ENCODE measurements at regions not wholly inside any gene's neighbourhood (a gene's known extent, or its start where the extent isn't known, plus 50 kb on each side); places are given as distances from the start of the nearest gene placed in this dataset.
"Not testable (repeated sequence)": the region's sequence is repeated elsewhere in the genome, so short reads cannot be mapped to it uniquely, and the experiment has no call there.

- not testable (repeated sequence) for H3K27ac Mint-ChIP-seq (ENCODE audit: low read depth); H3K27me3 Mint-ChIP-seq; ATAC-seq (replicated peaks; ENCODE audit: extremely low read depth, poor library complexity, severe bottlenecking); H3K36me3 Mint-ChIP-seq (ENCODE audit: insufficient read depth); H3K4me3 Mint-ChIP-seq; H3K4me1 Mint-ChIP-seq; DNase-seq (ENCODE audit: low spot score in 2 of 2); H3K9me3 Mint-ChIP-seq
These were observed 106.9 kb downstream of the SOCS6 start for GRCh38 chr18:70395771-70396170.

GRCh38 chr18:70394672-70395071, 105.8 kb downstream of the SOCS6 start:
- Mint-ChIP-seq H3K27me3 (peaks cover 9% of the 10 kb centered on the region), H3K36me3 (ENCODE audit: insufficient read depth) (peaks cover 2% of the 10 kb centered on the region)
- no peak for ATAC-seq (replicated peaks; ENCODE audit: extremely low read depth, poor library complexity, severe bottlenecking)

DNA sequence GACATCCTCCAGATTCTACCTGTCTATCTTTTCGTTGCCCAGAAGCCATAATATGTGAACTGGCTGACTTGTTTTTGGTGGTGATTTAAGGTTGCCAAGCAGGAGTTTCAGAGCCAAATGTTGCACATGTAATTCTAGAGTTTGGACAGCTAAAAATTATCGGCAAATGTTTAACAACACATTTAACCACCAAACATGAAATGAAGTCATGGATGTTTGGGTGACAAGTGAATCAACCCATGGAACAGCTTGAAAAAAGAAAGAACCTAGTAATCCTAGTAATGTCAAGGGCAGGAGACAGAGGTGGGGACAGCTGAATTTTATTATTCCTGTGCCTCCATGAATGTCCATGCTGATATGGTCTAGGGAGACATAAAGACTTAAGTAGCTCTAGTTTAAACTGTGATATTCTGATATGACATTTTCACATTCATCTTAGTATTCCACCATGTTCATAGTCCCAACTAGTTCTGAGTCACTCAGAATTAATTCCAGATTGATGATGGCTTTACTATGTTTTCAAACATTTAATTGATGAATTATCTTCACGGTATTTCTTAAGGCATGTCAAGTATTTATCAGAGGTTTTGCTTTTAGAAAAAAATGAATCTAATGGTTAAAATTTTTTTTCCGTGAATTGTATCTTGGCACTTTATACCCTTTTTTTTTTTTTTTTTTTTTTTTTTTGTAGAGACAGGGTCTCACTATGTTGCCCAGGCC, 101.7 kb downstream of the SOCS6 start:
- DNase-seq (ENCODE audit: low spot score in 2 of 2) (no peak), ATAC-seq (replicated peaks; ENCODE audit: extremely low read depth, poor library complexity, severe bottlenecking) (no peak)
- H3K9me3 Mint-ChIP-seq: no peaks in the 10 kb centered on the region
- H3K4me1 Mint-ChIP-seq: no peaks in the 10 kb centered on the region
- H3K27ac Mint-ChIP-seq (ENCODE audit: low read depth): no peak overlapping the region
- H3K4me3 Mint-ChIP-seq: no peak overlapping the region
- peaks cover 2% of the 10 kb centered on the region for H3K36me3 Mint-ChIP-seq (ENCODE audit: insufficient read depth)
- peaks cover 9% of the 10 kb centered on the region for H3K27me3 Mint-ChIP-seq

More at GRCh38 chr18:70394672-70395071, 105.8 kb downstream of the SOCS6 start:
- H3K4me1 Mint-ChIP-seq: no peaks in the 10 kb centered on the region
- no peak for DNase-seq (ENCODE audit: low spot score in 2 of 2)
- no peak overlapping the region for H3K4me3 Mint-ChIP-seq
- no peak overlapping the region for H3K27ac Mint-ChIP-seq (ENCODE audit: low read depth)
- H3K9me3 Mint-ChIP-seq: no peaks in the 10 kb centered on the region

DNA sequence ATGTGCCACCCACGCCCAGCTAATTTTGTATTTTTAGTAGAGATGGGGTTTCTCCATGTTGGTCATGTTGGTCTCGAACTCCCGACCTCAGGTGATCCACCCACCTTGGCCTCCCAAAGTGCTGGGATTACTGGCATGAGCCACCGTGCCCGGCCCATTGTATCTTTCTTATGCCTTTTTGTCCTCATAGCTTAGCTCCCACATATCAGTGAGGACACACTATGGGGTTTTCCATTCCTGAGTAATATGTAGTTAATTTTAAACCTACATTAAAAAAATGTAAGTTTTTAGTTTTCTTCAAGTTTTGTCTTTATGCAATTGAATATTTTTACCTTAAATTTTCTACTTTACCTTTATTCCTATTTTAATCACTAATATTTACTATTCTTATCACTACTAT, 100.2 kb downstream of the SOCS6 start:
- DNase-seq (ENCODE audit: low spot score in 2 of 2); H3K9me3 Mint-ChIP-seq; H3K4me1 Mint-ChIP-seq; H3K27me3 Mint-ChIP-seq; ATAC-seq (replicated peaks; ENCODE audit: extremely low read depth, poor library complexity, severe bottlenecking); H3K4me3 Mint-ChIP-seq; H3K27ac Mint-ChIP-seq (ENCODE audit: low read depth); H3K36me3 Mint-ChIP-seq (ENCODE audit: insufficient read depth): not testable (repeated sequence)

- no peak overlapping the region for H3K4me3 Mint-ChIP-seq
- H3K4me1 Mint-ChIP-seq: no peaks in the 10 kb centered on the region
- no peak overlapping the region for H3K27ac Mint-ChIP-seq (ENCODE audit: low read depth)
- no peaks in the 10 kb centered on the region for H3K9me3 Mint-ChIP-seq
- H3K36me3 Mint-ChIP-seq (ENCODE audit: insufficient read depth): peaks cover 2% of the 10 kb centered on the region
- peaks cover 6% of the 10 kb centered on the region for H3K27me3 Mint-ChIP-seq
- no peak for ATAC-seq (replicated peaks; ENCODE audit: extremely low read depth, poor library complexity, severe bottlenecking)
- no peak for DNase-seq (ENCODE audit: low spot score in 2 of 2)
These were observed 98.2 kb downstream of the SOCS6 start for GRCh38 chr18:70387027-70387426.

- peaks cover 2% of the 10 kb centered on the region for H3K36me3 Mint-ChIP-seq (ENCODE audit: insufficient read depth)
- H3K4me1 Mint-ChIP-seq: peaks cover 3% of the 10 kb centered on the region
- H3K27me3 Mint-ChIP-seq: peaks cover 8% of the 10 kb centered on the region
- ATAC-seq (replicated peaks; ENCODE audit: extremely low read depth, poor library complexity, severe bottlenecking) (no peak), DNase-seq (ENCODE audit: low spot score in 2 of 2) (no peak)
- no peaks in the 10 kb centered on the region for H3K9me3 Mint-ChIP-seq
- H3K4me3 Mint-ChIP-seq: no peak overlapping the region
- no peak overlapping the region for H3K27ac Mint-ChIP-seq (ENCODE audit: low read depth)
These were observed 97.7 kb downstream of the SOCS6 start for GRCh38 chr18:70386582-70386981.

DNA sequence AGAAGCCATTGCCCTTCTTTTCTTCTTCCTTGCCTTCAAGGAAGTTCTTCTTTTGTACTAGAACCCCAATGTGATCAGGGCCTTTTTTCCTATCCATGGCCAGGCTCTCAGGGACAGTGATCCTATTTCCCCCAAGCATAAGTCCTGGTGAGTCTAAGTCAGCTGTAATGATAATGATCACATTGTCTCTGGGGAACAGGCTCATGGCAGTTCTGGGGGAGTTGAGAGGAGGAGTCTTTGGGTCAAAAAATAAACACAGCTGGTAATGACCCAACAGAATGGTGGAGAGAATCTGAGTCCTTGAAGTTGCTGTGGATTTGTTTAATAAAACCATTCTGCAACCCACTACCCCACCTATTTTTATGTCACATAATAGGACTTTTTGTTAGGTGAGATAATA, 96.6 kb downstream of the SOCS6 start:
- Mint-ChIP-seq H3K27me3 (peaks cover 8% of the 10 kb centered on the region), H3K27ac (ENCODE audit: low read depth) (no peak overlapping the region)

DNA sequence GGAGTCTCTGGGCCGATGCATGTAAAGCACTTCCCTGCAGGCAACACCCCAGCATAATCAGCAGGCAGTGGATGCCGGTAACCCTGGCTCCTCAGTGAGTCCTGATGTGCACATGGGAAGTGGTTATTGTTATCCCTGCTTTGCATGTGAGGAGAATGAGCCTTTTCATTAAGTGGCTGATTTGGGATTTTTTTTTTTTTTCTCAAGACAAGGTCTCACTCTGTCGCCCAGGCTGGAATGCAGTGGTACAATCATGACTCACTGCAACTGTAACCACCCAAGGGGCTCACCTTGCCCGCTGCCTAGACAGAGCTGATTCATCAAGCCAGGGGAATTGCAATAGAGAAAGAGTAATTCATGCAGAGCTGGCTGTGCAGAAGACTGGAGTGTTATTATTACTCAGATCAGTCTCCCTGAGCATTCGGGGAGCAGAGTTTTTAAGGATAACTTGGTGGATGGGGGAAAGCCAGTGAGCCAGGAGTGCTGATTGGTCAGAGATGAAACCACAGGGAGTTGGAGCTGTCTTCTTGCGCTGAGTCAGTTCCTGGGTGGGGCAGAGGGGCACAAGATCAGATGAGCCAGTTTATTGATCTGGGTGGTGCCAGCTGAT, 95.4 kb downstream of the SOCS6 start:
- no peak for ATAC-seq (replicated peaks; ENCODE audit: extremely low read depth, poor library complexity, severe bottlenecking)
- Mint-ChIP-seq H3K36me3 (ENCODE audit: insufficient read depth) (peaks cover 2% of the 10 kb centered on the region), H3K4me1 (peaks cover 4% of the 10 kb centered on the region), H3K9me3 (no peaks in the 10 kb centered on the region), H3K27me3 (peaks cover 8% of the 10 kb centered on the region), H3K4me3 (no peak overlapping the region), H3K27ac (ENCODE audit: low read depth) (no peak overlapping the region)
- DNase-seq (ENCODE audit: low spot score in 2 of 2): no peak

More for the DNA sequence above, 96.6 kb downstream of the SOCS6 start:
- ATAC-seq (replicated peaks; ENCODE audit: extremely low read depth, poor library complexity, severe bottlenecking) (no peak), DNase-seq (ENCODE audit: low spot score in 2 of 2) (no peak)
- Mint-ChIP-seq H3K36me3 (ENCODE audit: insufficient read depth) (peaks cover 2% of the 10 kb centered on the region), H3K4me3 (no peak overlapping the region), H3K9me3 (no peaks in the 10 kb centered on the region), H3K4me1 (peaks cover 4% of the 10 kb centered on the region)

DNA sequence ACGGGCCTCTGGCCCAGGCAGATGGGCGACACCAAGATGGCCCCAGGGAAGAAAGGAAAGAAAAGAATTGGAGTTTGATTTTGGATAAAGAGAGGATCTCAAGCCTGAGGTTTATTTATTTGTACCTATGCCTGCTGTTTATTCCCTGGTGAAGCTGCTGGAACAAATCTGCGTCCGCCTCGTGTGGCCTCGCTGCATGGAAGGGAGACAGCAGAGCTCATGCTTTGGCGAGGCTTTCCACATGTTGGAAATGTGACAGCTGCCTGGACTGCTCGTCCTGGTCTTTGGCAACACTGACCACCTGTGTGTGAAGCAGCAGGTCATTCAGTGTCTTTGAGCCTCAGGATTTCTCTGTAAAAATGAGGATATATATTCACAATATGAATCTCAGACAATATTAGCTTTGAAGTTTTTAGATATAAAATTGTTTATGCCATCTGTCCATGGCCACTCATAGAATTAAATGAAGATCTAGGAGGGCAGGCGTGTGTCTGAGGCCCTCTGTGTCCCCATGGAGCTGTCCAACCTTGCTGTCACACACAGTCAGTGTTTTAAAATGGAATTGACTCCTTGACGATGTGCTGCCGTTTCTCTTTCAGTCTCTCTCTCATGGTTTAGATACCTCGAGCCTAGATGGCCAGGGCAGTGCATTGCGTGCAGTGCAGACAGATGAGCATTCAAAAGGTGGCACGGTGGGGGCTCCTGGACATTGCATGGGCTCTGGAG, 94.3 kb downstream of the SOCS6 start:
- peaks cover 2% of the 10 kb centered on the region for H3K36me3 Mint-ChIP-seq (ENCODE audit: insufficient read depth)
- peaks cover 8% of the 10 kb centered on the region for H3K27me3 Mint-ChIP-seq
- no peaks in the 10 kb centered on the region for H3K9me3 Mint-ChIP-seq

GRCh38 chr18:70382017-70382416, 93.2 kb downstream of the SOCS6 start:
- H3K36me3 Mint-ChIP-seq (ENCODE audit: insufficient read depth): peaks cover 2% of the 10 kb centered on the region
- ATAC-seq (replicated peaks; ENCODE audit: extremely low read depth, poor library complexity, severe bottlenecking) (no peak), DNase-seq (ENCODE audit: low spot score in 2 of 2) (no peak)
- peaks cover 4% of the 10 kb centered on the region for H3K4me1 Mint-ChIP-seq
- no peak overlapping the region for H3K4me3 Mint-ChIP-seq
- no peaks in the 10 kb centered on the region for H3K9me3 Mint-ChIP-seq
- peaks cover 8% of the 10 kb centered on the region for H3K27me3 Mint-ChIP-seq
- H3K27ac Mint-ChIP-seq (ENCODE audit: low read depth): no peak overlapping the region

More for the DNA sequence above, 94.3 kb downstream of the SOCS6 start:
- DNase-seq (ENCODE audit: low spot score in 2 of 2): no peak
- no peak overlapping the region for H3K27ac Mint-ChIP-seq (ENCODE audit: low read depth)
- no peak overlapping the region for H3K4me3 Mint-ChIP-seq
- ATAC-seq (replicated peaks; ENCODE audit: extremely low read depth, poor library complexity, severe bottlenecking): no peak
- peaks cover 4% of the 10 kb centered on the region for H3K4me1 Mint-ChIP-seq

DNA sequence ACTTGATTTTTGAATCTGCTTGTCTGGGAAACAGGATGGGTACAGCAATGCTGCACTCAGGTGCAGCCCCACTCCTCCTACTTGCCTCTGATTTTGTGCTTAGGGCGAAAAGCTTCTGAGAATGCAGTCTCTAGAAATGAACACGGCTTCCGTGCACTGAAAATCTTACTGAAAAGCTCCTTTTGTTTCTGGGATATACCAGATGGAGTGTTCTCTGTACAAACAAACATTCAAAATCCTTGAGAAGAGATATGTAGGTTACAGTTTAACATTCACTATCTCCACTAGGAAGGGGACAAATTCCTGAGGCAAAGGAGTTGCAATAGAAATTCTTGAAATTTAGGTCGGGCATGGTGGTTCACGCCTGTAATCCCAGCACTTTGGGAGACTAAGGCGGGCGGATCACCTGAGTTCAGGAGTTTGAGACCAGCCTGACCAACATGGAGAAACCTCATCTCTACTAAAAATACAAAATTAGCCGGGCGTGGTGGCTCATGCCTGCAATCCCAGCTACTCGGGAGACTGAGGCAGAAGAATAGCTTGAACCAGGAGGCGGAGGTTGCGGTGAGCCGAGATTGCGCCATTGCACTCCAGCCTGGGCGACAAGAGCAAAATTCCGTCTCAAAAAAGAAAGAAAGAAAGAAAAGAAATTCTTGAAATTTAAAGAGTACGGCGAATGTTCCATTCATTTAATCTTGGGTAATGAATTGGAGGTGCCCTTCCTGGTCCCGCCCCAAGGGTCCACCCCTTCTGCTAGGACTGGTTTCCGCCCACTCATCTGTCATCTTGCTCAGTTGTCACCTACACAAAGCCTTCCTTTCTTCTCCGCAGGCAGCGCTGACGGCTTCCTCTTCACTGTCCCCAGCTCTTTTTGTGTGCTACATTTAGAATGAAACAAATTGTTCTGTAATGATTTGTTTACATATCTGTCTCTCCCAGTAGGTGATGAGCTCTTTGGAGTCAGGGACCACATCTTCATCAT, 92.4 kb downstream of the SOCS6 start:
- Mint-ChIP-seq H3K27me3 (peaks cover 8% of the 10 kb centered on the region), H3K4me3 (no peak overlapping the region), H3K4me1 (peaks cover 4% of the 10 kb centered on the region), H3K36me3 (ENCODE audit: insufficient read depth) (peaks cover 2% of the 10 kb centered on the region), H3K9me3 (no peaks in the 10 kb centered on the region), H3K27ac (ENCODE audit: low read depth) (no peak overlapping the region)
- DNase-seq (ENCODE audit: low spot score in 2 of 2): no peak
- ATAC-seq (replicated peaks; ENCODE audit: extremely low read depth, poor library complexity, severe bottlenecking): no peak
